Body of pancreas (tissue), 4 donors: ENCODE measurements at regions not wholly inside any gene's neighbourhood (a gene's known extent, or its start where the extent isn't known, plus 50 kb on each side); places are given as distances from the start of the nearest gene placed in this dataset.

Experiments
- POLR2A ChIP-seq, 3 donors: fragments of 450-650 bp; IDR thresholded peaks; one replicate each; pipeline ENCODE4 v1.6.1; 2016; ENCODE audit warnings: antibody characterized with exemption in 3 of 3, mild to moderate bottlenecking in 2 of 3
- TF ChIP-seq, protein P1 (sequence below), 7 experiments: fragments of 450-650 bp in 4 of 7; fragments of 200-600 bp in 3 of 7; sonication (generic) in 3 of 7; IDR thresholded peaks; one replicate each; pipeline ENCODE4 v1.5.1; 2016 to 2019; ENCODE audit warnings: antibody characterized with exemption in 7 of 7

DNA sequence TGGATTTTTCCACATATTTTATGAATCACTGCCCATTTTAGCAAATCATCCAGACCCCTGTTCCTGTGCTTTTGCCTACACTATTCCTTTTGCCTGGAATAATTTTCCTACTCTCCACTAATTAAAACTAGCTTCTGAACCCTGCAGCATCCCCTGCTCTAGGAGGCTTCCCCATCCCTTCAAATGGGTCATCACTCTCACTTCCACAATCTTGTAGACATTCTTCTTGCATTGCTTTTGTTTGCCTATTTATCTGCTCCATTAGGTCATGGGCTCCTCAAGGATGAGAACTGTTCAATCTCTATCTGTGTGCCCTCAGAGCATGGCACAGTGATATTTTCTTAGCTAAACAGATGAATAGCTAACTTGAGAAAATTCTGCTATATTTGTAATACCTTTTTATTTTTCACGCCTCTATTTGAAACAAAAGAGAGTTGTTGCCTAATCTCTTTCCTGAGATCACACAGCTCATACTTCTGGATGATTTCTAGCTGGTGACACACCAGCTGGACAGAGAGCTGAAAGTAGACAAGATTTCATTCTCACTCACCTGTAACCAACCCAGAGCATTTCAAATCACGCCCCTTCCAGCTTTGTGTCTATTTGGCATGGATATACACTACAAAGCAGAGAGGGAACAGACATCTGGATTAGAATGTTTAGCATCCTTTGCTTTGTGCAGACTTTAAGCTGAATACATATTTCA is 466.0 kb downstream of the FOXO1 start:
- TF ChIP-seq, protein P1, sequence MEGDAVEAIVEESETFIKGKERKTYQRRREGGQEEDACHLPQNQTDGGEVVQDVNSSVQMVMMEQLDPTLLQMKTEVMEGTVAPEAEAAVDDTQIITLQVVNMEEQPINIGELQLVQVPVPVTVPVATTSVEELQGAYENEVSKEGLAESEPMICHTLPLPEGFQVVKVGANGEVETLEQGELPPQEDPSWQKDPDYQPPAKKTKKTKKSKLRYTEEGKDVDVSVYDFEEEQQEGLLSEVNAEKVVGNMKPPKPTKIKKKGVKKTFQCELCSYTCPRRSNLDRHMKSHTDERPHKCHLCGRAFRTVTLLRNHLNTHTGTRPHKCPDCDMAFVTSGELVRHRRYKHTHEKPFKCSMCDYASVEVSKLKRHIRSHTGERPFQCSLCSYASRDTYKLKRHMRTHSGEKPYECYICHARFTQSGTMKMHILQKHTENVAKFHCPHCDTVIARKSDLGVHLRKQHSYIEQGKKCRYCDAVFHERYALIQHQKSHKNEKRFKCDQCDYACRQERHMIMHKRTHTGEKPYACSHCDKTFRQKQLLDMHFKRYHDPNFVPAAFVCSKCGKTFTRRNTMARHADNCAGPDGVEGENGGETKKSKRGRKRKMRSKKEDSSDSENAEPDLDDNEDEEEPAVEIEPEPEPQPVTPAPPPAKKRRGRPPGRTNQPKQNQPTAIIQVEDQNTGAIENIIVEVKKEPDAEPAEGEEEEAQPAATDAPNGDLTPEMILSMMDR (IDR thresholded peaks at IDR 0.05), result no peak
- TF ChIP-seq POLR2A (IDR thresholded peaks at IDR 0.05), result no peak
